ENCODE measurements at regions not wholly inside any gene's neighbourhood (a gene's known extent, or its start where the extent isn't known, plus 50 kb on each side); places are given as distances from the start of the nearest gene placed in this dataset.
A peak's percentile ranks its signal among the peaks of the same experiment; 100 is the strongest.

- no peaks in the 10 kb centered on the region for H3K27me3 ChIP-seq
- no peaks in the 10 kb centered on the region for H3K36me3 ChIP-seq (replicated peaks; ENCODE audit: insufficient read depth, low read depth)
- H4K20me1 ChIP-seq (ENCODE audit: insufficient read depth, poor library complexity, severe bottlenecking): no peaks in the 10 kb centered on the region
- peak; percentile 41 for DNase-seq (ENCODE audit: low spot score)
- no peak overlapping the region for H2AFZ ChIP-seq
- no peaks in the 10 kb centered on the region for H3K9me3 ChIP-seq (ENCODE audit: low read depth)
- H3K4me2 ChIP-seq: no peak overlapping the region
- peaks cover 50% of the 10 kb centered on the region for H3K4me1 ChIP-seq (ENCODE audit: insufficient read depth)
- H3K79me2 ChIP-seq: no peaks in the 10 kb centered on the region
- H3K4me3 ChIP-seq: no peak overlapping the region
- 57% methylated on average over 19 of the region's 19 CpGs for WGBS (ENCODE audit: low lambda C conversion rate, missing lambda C conversion rate)
- H3K27ac ChIP-seq: peak overlapping the region; percentile 78
- H3K9me2 ChIP-seq (replicated peaks; ENCODE audit: insufficient read depth): no peaks in the 10 kb centered on the region
- no peak for TF ChIP-seq EZH2phosphoT487 (IDR thresholded peaks at IDR 0.05; ENCODE audit: low read depth, severe bottlenecking, unreplicated experiment)
- TF ChIP-seq CTCF (IDR thresholded peaks at IDR 0.05; ENCODE audit: poor library complexity): no peak
- TF ChIP-seq EZH2 (IDR thresholded peaks at IDR 0.05; ENCODE audit: borderline replicate concordance): no peak
These were observed 56.2 kb upstream of the HS6ST1 start for GRCh38 chr2:128374711-128375413.

- Histone ChIP-seq H3K36me3 (replicated peaks; ENCODE audit: insufficient read depth, low read depth) (no peaks in the 10 kb centered on the region), H3K9me2 (replicated peaks; ENCODE audit: insufficient read depth) (no peaks in the 10 kb centered on the region), H3K4me2 (no peak overlapping the region), H3K27me3 (no peaks in the 10 kb centered on the region), H2AFZ (no peak overlapping the region), H3K27ac (peak overlapping the region; percentile 78), H3K79me2 (no peaks in the 10 kb centered on the region), H3K4me3 (no peak overlapping the region), H3K9me3 (ENCODE audit: low read depth) (no peaks in the 10 kb centered on the region), H3K4me1 (ENCODE audit: insufficient read depth) (peaks cover 55% of the 10 kb centered on the region), H4K20me1 (ENCODE audit: insufficient read depth, poor library complexity, severe bottlenecking) (no peaks in the 10 kb centered on the region)
- no peak for DNase-seq (ENCODE audit: low spot score)
- TF ChIP-seq CTCF (IDR thresholded peaks at IDR 0.05; ENCODE audit: poor library complexity): no peak
- TF ChIP-seq EZH2phosphoT487 (IDR thresholded peaks at IDR 0.05; ENCODE audit: low read depth, severe bottlenecking, unreplicated experiment): no peak
- TF ChIP-seq EZH2 (IDR thresholded peaks at IDR 0.05; ENCODE audit: borderline replicate concordance): no peak
- 76% methylated on average over 7 of the region's 7 CpGs for WGBS (ENCODE audit: low lambda C conversion rate, missing lambda C conversion rate)
These were observed 56.8 kb upstream of the HS6ST1 start for GRCh38 chr2:128375454-128375853.

DNA sequence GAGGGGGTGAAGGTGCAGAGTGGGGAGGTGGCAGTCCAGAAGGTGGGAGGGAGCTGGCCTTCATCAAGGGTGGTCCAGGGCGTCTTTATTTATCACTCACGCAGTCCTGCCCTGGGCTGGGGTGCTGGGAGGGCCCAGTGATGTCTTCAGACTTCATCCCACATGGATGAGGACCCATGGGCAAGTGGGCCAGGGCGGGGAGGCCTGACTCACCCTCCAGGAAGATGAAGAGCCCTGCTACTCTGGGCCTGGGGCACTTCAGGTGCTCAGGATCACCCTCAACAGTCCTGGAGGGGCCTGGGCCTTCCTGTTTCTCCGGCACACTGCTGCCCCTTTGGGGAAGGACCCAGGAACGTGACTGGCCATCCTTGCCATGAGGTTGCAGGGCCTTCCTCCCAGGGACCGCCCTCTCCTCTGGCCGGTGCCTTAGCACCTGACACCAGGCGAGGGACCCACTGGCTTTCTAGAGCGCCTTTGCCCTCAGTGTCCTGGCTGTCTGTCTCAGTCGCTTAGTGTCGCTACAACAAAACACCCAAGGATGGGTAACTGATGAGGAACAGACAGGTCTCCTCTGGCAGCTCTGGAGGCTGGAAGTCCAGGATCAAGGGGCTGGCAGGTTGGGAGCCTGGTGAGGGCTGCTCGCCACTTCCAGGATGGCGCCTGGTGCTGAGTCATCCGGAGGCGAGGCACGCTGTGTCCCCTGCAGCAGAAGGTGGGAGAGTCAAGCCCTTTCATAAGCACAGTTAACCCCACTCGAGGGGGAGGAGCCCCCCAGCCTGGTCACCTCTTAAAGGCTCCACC is 57.8 kb upstream of the HS6ST1 start:
- Histone ChIP-seq H3K36me3 (replicated peaks; ENCODE audit: insufficient read depth, low read depth) (no peaks in the 10 kb centered on the region), H3K4me1 (ENCODE audit: insufficient read depth) (peaks cover 58% of the 10 kb centered on the region), H3K9me2 (replicated peaks; ENCODE audit: insufficient read depth) (no peaks in the 10 kb centered on the region), H3K4me3 (no peak overlapping the region), H3K79me2 (no peaks in the 10 kb centered on the region), H4K20me1 (ENCODE audit: insufficient read depth, poor library complexity, severe bottlenecking) (no peaks in the 10 kb centered on the region), H3K27ac (peak overlapping the region; percentile 78), H3K9me3 (ENCODE audit: low read depth) (no peaks in the 10 kb centered on the region), H2AFZ (no peak overlapping the region), H3K27me3 (no peaks in the 10 kb centered on the region), H3K4me2 (no peak overlapping the region)
- DNase-seq (ENCODE audit: low spot score): no peak
- TF ChIP-seq CTCF (IDR thresholded peaks at IDR 0.05; ENCODE audit: poor library complexity) (no peak), EZH2phosphoT487 (IDR thresholded peaks at IDR 0.05; ENCODE audit: low read depth, severe bottlenecking, unreplicated experiment) (no peak), EZH2 (IDR thresholded peaks at IDR 0.05; ENCODE audit: borderline replicate concordance) (no peak)
- WGBS (ENCODE audit: low lambda C conversion rate, missing lambda C conversion rate): 91% methylated on average over 17 of the region's 17 CpGs
